DOHH2 (cell line): ENCODE measurements at regions not wholly inside any gene's neighbourhood (a gene's known extent, or its start where the extent isn't known, plus 50 kb on each side); places are given as distances from the start of the nearest gene placed in this dataset.

ENCODE experiments used
- CTCF ChIP-seq: fragments of 200-600 bp; sonication (generic); IDR thresholded peaks from one replicate; pipeline ENCODE4 v1.5.1; 2014; ENCODE audit warnings: antibody characterized with exemption, mild to moderate bottlenecking, low read depth, low read length; ENCODE audit not compliant: poor library complexity, severe bottlenecking
- EZH2phosphoT487 ChIP-seq: fragments of 200-600 bp; sonication (generic); IDR thresholded peaks from 2 replicates; pipeline ENCODE4 v1.6.1; 2017; ENCODE audit warnings: borderline replicate concordance, mild to moderate bottlenecking, antibody characterized with exemption, low read length, moderate library complexity, mixed read lengths

GRCh38 chr13:33910255-33910654, 92.3 kb downstream of the RFC3 start:
- TF ChIP-seq CTCF (no peak), EZH2phosphoT487 (no peak)
